NCI-H1105 treated with DMSO at 0.1 percent for 48 hours (cell line): ENCODE measurements at regions not wholly inside any gene's neighbourhood (a gene's known extent, or its start where the extent isn't known, plus 50 kb on each side); places are given as distances from the start of the nearest gene placed in this dataset.
"Not testable (repeated sequence)": the region's sequence is repeated elsewhere in the genome, so short reads cannot be mapped to it uniquely, and the experiment has no call there.

Experiments used
- DNase-seq: peaks from one replicate; lab custom pipeline; 2025; lab: John Stamatoyannopoulos, UW

DNA sequence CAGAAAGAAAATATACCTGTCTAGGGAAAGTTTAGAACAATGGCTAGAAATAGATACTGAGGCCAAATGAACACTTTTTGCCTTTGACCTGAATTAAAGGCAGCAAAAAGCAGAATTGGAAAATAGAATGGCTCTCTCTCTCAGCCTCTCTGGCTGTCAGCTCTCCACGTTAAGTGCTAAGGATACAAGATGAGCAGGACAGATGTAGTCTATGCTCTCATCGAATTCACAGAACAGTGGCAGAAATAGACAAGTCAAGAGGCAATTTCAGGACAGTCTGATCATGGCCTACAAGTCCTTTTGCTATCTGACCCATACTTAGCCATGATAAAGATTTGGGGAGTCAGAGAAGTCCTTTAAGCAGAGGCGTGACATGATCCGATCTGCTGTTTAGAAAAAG lies 120.2 kb upstream of the CREB1 start:
- DNase-seq: no peak

DNA sequence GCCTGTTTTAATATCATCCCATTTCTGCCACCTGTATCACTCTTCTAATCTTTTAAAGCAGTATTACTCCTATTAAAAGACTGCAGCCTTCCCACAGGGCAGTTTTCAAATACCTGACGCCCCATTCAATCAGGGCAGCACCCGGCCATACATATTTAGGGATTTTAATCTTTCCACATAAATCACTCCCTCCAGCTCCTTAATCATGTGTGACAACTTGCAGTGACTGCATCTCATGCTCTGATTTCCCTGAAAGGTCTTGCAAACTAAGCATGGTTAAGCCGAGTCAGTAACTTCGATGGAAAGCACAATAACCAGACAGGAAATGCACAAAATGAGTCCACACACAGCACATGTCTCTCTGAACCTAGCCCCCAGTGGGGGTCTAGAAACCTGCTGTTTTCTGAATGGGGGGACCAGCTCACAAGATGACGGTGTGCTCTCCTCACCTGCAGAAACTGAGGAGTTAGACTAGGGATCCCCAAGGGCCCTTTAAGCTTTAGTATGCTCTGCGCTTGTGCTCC lies 116.9 kb upstream of the CREB1 start:
- no peak for DNase-seq

DNA sequence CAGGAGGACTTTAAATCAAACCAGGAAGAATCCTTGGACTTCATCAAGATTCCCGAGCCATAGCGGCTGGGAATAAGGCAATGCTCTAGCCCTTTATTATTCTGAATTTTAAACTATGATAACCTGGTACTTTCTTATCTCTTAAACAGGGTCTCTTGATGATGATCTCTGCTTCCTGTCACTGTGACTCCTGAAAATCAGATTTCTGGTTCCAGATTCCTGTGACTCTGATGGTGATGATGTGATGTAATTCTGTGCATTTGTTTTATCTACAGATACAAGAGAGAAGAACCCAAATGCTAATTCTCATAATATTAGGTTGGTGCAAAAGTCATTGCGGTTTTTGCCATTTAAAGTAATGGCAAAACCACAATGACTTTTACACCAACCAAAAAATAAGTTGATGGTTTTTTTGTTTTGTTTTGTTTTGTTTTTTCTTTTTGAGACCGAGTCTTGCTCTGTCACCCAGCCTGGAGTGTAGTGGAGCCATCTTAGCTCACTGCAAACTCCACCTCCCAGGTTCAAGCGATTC lies 116.3 kb upstream of the CREB1 start:
- DNase-seq: no peak

DNA sequence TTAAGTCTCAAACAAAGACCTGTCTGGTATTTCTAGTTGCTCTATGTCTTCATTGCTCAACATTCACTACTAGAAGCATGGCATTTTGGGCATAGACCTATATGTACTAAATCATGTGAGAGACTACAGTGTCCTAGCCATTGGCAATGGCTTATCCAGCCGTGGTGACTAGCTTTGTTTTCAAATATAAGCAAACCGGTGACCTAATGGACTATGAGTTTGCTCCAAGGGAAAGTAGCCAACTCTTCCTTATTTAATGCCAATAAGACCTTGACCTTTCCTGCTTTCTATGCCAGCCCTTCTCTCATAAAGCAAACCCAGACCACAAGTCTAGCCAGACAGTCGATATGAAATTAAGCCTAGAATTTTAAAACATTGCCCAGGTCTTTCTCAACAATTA lies 113.7 kb upstream of the CREB1 start:
- DNase-seq: no peak

DNA sequence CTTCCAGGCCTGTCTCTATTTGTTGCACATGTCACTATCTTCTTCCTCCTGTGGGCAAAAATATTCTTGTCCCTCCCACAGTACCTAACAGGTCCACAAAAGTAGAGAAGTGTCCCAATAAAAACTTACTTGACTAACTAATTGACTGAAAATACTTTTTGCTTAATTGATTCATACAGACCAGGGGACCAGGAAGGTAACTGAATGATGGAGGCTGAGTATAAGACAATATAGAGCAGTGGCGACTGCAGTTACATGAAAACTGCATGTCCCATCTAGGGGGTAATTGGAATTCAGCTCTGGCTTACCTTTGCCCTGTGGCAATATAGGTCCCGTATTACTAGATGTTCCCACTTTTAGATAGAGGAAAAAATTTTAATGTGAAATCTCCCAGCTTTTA lies 112.9 kb upstream of the CREB1 start:
- no peak for DNase-seq

DNA sequence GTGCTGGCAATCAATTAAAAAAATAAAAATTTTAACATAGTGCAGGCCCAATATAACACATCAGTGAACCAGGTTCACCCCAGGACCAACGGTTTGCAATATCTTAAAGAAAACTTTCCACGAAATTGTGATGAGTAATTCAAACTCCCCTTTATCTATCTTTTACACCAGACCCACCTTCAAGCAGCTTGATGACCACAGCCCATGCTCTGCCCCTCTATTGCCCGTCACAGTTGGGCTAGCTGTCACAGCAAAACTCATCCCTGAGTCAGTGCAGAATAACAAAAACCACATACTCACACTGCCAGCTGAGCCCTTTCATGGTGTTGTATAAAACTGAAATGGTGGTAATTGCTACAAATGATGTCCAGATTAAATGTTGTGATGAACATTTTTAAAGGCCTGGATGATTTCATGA lies 112.5 kb upstream of the CREB1 start:
- DNase-seq: no peak

DNA sequence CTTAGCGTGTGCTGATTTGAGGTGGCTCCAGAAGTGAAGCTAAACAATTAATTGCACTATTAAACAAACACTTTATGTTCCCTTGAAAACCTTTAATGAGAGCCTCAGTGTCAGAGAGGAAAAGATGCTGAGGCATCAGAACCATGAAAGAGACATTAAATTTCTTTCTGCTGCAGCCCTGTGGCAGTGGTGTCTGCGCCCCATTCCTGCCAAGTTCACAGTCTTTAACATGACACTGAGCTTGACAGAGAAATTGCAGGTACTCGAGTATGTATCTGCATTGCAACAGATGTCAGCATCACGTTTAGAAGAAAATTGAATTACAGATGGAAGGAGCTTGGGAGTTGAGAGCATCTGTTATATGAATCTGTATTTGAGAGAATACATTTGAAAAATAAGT lies 111.3 kb upstream of the CREB1 start:
- no peak for DNase-seq

DNA sequence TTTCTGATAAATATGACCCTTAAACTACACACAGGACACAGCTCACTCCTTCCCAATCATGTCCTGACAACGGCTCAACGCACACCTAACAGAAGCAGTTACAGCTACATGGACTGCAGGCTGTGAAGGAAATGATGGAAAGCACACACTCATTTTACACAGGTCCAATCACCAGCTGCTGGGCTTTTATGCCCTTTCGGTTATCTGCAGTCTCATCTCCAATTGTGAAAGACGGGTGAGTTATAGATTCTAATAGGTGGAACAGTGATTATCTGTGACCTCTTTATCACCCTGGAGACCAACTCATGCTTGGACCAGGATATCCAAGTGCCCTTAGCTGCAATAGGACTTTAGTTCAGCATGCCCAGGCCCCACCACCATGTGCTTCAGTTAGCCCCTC lies 110.4 kb upstream of the CREB1 start:
- no peak for DNase-seq

DNA sequence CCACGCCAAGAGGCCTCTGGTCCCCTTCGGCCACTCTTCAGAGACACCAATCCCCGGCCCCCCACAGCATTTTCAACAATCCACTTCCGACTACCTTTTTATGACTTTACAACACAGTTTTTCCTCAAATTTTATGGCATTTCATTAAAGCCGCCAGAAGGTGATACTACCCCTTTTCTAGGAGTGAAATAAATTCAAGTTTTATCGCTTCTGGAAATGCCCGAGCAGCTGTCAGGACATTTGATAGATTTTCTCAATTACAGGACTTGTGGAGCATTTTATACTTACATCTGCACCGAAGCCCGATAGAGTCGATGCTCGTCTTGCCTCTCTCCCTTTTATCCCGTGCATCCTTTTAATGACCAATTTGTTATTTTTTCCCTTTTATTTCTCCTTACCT lies 108.1 kb upstream of the CREB1 start:
- DNase-seq: no peak

DNA sequence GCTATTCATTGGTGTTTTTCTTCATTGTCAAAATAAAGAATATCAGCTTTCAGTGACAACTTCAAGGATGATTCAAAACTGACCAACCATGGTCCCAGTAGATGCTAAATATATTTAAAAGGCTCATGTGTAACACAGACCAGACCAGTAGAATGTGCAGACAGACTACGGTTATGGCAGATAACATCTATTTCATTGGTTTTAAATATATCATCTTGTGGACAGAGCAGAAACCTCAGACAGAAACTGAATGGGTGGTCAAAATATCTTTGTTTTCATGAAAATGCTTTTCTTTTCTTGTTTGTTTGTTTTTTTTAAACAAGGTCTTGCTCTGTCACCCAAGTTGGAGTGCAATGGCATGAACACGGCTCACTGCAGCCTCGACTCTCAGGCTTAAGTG lies 107.4 kb upstream of the CREB1 start:
- no peak for DNase-seq

DNA sequence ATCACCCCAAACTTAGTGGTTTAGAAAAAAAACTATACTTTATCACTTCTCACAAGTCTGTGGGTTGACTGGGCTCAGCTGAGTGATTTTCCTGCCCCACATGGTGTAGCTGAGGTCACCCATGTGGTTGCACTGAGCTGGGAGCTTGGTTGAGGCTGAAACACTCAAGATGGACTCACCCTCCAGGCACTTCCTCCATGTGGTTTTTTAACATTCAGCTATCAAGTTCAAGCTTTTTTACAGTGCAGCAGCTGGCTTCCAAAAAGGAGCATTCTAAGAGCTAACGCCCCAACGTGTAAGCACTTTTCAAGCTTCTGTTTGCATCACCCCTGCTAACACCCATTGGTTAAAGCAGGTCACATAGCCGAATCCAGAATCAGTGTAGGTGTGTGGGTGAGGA lies 105.9 kb upstream of the CREB1 start:
- no peak for DNase-seq

DNA sequence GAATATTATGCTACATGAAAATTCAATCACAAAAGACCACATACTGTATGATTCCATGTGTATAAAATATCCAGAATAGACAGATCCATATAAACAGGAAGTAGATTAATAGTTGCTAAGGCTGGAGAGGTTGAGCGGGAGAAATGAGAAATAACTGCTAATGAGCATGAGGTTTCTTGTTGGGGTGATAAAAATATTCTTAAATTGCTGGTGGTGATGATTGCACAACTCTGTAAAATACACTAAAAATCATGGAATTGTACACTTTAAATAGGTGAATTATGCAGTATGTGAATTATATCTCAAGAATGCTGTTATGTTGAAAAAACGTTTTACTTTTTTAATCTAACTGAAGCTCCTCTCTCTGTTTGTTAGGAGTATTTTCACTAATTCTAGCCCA lies 101.8 kb upstream of the CREB1 start:
- DNase-seq: no peak

DNA sequence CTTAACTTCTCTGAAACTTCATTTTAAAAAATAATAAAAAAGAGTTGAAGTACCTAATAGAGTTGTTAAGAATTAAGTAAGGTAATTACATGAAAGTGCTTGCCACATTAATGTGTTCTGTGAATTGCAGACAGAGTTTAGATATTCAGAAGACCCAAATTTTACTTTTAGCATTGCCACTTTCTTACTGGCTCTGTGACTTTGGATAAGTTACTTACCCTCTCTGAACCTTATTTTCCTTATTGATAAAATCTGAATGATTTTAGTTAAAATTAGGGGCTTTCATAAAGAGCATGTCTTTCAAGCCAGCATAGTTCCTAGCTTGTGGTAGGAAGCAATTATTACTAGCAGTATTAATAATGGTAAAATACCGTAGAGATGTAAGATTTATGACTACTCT lies 101.2 kb upstream of the CREB1 start:
- DNase-seq: no peak

DNA sequence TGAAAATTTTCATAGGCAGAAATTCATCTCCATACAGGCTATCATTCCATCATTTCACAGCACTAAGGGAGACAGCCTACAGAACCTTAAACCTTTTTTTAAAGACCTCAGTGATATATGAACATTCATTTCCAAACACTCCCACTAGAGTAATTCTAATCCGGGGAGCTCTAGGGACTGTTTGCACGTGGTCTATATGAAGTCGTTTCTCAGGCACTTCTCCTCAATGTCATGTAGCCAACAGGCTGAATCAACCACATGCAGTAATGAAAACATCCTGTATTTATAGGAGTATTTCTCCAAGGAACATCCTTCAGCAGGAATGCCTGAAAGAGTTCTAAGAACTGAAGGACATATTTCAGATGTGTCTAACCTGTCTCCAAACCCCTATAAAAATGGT lies 97.3 kb upstream of the CREB1 start:
- no peak for DNase-seq

DNA sequence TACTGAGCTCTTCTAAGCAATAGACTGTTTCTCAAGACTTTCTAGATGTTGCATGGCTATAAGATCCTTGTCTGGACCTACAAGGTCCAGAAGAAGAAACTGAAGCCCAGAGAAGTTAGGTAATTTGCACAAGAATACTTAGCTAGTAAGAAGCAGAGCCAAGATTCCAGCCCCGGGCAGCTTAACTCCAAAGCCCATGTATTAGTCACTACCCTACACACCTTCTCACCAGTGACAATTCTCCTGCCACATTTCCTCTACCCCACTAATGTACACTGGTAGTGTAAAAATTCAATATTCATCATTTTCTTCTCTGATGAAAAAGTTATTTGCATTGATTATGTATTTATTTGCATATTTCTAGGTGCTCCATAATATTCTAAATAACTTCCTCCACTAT lies 95.5 kb upstream of the CREB1 start:
- no peak for DNase-seq

DNA sequence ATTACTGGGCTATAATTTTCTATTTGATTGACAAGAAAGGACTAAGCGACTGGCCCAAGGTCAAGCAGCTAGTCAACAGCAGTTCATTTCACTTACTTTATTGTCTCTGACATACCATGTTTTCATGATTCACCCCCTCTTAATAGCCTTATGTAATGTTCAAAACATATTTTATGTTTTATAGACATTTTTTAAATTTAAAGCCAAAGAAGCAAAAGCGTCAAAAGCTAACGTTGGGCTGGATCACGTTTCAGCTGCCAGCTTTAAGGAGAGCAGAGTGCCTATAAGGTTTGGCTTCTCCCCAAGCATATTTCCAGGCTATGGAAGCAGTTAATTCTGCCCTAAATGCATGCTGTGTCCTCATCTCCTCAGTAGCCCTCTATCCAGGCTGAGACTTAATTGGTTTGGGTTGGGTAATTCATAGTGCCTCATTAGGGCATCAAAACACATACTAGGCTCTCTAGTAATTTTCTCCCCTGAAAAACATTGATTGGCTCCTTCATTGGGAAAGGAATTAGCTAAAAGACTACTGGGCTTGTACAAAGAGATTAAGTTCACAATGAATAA lies 94.8 kb upstream of the CREB1 start:
- DNase-seq: no peak

DNA sequence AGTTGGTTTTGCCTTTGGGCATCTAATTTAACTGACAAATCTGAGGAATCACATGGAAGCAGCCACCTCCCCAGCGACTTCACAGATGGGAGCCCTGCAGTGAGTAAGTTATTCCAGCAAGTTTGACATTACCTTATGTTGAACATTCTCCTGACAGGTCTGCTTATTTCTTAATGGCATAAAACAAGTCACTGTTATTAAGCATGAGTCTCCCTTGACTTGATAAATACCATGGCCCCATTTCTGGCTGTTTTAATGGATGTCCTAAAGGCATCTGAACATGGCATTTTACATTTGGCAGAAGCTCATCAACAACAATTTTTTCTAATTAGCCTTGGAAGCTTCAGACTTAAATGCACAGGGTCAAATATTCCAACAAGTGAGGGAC lies 92.6 kb upstream of the CREB1 start:
- no peak for DNase-seq

DNA sequence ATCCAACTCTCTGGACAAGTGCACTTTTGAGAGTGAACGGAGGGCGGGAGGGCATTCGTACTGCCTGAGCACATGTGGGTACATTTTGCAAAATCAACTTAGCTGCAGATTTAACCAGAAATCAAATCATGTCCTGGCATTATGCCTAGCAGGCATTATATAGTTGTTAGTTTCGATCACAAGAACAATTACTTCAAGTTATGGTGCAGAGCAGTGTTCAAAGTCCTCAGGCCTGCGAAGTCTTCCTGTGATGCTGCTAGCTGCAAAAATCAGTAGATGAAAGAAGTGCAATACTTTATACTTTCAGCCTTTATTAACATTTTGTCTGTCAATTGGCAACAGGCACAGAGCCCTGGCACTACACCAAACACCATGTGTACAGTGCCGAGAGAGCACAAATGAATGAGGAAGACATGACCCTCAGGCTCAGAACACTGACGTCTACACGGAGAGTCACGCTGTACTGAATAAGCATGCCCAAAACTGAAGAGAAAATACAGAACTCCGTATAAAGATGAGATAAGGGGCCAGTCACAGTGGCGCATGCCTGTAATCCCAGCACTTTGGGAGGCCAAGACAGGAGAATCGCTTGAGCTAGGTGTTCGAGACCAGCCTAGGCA lies 92.1 kb upstream of the CREB1 start:
- no peak for DNase-seq

DNA sequence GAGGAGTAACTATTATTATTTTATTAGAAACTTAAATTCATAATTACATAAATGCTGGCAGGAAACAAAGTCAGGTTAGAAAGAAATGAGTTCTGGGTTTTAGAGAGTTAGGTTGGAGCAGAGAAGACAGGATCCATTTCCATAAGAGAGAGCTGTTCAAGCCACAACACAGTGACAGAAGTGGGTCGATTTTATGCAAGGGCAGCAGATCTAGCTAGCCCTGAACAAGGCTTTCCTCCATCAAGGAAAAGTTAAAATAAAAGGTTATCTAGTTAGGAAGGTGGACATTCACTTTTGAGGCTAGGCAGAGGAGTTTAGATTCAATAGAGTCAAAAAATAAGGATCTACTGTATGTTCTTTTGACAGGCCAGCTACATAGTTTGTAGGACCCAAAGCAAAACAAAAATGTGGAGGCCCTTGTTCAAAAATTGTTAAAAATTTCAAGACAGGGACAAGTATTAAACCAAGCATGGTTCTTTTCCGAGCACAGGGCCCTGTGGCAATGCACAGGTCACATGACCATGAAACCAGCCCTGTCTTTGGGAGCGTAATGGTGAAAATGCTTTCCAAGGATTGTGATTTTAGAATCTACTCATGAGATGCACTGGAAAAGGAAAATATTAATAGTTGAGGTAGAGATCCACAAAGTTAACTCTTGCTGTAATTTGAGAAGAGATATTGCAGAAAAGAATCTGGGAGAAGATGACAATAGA lies 91.2 kb upstream of the CREB1 start:
- DNase-seq: no peak

DNA sequence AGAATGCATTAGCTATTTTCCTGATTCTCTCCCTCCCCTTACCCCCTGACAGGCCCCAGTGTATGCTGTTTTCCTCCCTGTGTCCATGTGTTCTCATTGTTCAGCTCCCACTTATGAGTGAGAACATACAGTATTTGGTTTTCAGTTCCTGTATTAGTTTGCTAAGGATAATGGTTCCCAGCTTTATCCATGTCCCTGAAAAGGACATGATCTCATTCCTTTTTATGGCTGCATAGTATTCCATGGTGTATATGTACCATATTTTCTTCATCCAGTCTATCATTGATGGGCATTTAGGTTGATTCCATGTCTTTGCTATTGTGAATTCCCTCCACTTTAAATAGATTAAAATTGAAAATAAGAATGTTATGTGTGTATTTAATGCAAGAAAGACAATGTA lies 89.9 kb upstream of the CREB1 start:
- DNase-seq: not testable (repeated sequence)

DNA sequence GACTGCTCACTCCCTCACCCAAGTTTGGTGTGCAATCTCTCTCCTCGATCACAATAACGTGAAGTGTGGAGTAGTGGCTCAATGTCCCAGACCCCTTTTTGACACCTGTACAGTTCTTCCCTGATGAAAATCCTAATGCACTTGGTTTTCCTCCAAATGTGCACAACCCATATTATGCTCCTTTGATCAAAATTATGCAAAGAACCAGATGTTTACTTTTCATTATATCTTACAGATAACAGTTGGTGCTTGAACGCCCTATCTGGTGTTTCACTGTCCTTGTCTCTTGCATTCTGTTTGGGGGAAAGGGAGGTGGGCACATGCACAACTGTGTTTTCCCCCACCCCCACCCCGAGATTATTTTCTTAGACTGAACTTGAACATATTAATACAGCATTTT lies 85.0 kb upstream of the CREB1 start:
- no peak for DNase-seq

DNA sequence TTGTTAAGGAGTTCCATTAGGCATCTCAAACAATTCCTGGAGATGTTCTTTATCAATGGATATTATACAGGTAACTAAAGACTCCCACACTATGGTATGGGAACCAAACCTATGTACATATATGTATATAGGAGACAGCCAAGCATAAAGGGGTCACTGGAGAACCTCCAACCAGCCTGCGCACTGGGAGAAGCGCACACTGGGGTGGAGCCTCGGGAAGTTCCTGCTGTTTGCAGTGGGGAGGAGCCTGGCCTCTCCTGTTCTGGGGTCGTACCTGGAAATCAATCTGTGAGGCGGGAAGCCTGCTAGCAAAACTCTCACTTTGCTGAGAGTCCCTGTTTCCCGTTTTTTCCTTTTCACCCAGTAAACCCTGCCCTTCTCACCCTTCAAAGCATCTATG lies 83.1 kb upstream of the CREB1 start:
- DNase-seq: no peak

DNA sequence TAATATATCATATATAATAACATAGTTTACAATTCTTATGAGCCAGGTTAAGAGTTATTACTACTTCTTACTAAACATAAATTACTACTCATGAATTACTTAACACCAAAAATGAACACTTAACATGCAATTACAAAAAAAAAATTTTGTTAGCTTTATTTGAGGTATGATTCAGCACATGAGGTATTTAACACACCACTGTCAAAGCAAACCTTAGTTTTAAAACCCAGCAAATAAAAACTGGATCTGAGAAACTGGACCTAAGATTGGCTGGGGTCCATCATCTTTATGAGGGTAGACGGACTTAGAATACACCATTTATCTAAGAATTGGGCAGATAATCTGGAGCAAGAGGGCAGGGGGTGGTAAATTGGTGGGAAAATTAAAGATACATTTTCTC lies 81.8 kb upstream of the CREB1 start:
- no peak for DNase-seq
